Breast epithelium (tissue), 4 donors: ENCODE measurements at regions not wholly inside any gene's neighbourhood (a gene's known extent, or its start where the extent isn't known, plus 50 kb on each side); places are given as distances from the start of the nearest gene placed in this dataset.

ENCODE experiments used
- DNase-seq, 2 donors: peaks; one replicate each; pipeline ENCODE4 v3.0.0-alpha.2; 2019; ENCODE audit warnings: low spot score in 2 of 2
- H3K27ac ChIP-seq, 2 donors: fragments of 200-600 bp; sonication (generic) in 1 of 2; one replicate each; pipeline ENCODE4 v1.5.1; 2016 to 2019; ENCODE audit warnings: mild to moderate bottlenecking in 1 of 2
- H3K27me3 ChIP-seq, 2 donors: fragments of 200-600 bp; sonication (generic) in 1 of 2; one replicate each; pipeline versions ENCODE4 v1.5.1 to v1.6.0; 2017 to 2019; ENCODE audit warnings: control low read depth in 1 of 2, mild to moderate bottlenecking in 1 of 2
- H3K36me3 ChIP-seq: fragments of 200-600 bp; one replicate; pipeline ENCODE4 v1.5.1; 2019
- H3K4me1 ChIP-seq, 2 donors: fragments of 200-600 bp; sonication (generic); one replicate each; pipeline ENCODE4 v1.5.1; 2016 to 2019; ENCODE audit warnings: control low read depth in 1 of 2
- H3K4me3 ChIP-seq, 3 donors: fragments of 200-600 bp; sonication (generic); 1 replicate in 2 of 3; 2 replicates in 1 of 3; pipeline ENCODE4 v1.5.1; 2016 to 2019; ENCODE audit warnings: mild to moderate bottlenecking in 3 of 3, moderate library complexity in 2 of 3
- H3K9me3 ChIP-seq, 2 donors: fragments of 200-600 bp; sonication (generic) in 1 of 2; one replicate each; pipeline ENCODE4 v1.5.1; 2016 to 2019; ENCODE audit warnings: control low read depth in 1 of 2
- CTCF ChIP-seq, 3 donors: fragments of 450-650 bp; IDR thresholded peaks; one replicate each; pipeline ENCODE4 v1.5.1; 2016 to 2017; ENCODE audit warnings: antibody characterized with exemption in 3 of 3, mild to moderate bottlenecking in 3 of 3, moderate library complexity in 3 of 3
- POLR2A ChIP-seq: fragments of 450-650 bp; IDR thresholded peaks from one replicate; pipeline ENCODE4 v1.6.1; 2016; ENCODE audit warnings: antibody characterized with exemption, mild to moderate bottlenecking, moderate library complexity
- POLR2AphosphoS5 ChIP-seq, 3 donors: sonication (generic); formaldehyde crosslinking; IDR thresholded peaks; one replicate each; pipeline ENCODE4 v1.6.1; 2017; ENCODE audit warnings: antibody characterized with exemption in 3 of 3
- intact Hi-C: fragments of 100-400 bp; cut with DNase I; formaldehyde crosslinking; loops from one replicate; pipeline ENCODE4 v1.15.1; 2023; ENCODE audit warnings: low total_unique reads

GRCh38 chr9:16044579-16044881 is 491.7 kb downstream of the CCDC171 start:
- Histone ChIP-seq H3K4me1 (no peaks in the 10 kb centered on the region), H3K36me3 (no peaks in the 10 kb centered on the region), H3K27ac (no peak overlapping the region), H3K27me3 (no peaks in the 10 kb centered on the region), H3K4me3 (no peak overlapping the region), H3K9me3 (no peaks in the 10 kb centered on the region)
- DNase-seq: no peak
- no peak for TF ChIP-seq POLR2AphosphoS5 (IDR thresholded peaks at IDR 0.05)
- intact Hi-C loops: no loop called here

GRCh38 chr9:16045651-16046280 is 492.9 kb downstream of the CCDC171 start:
- intact Hi-C loops: no loop called here
- TF ChIP-seq CTCF (IDR thresholded peaks at IDR 0.05): no peak
- TF ChIP-seq POLR2A: no peak
- no peak for TF ChIP-seq POLR2AphosphoS5 (IDR thresholded peaks at IDR 0.05)
- H3K36me3 ChIP-seq: no peaks in the 10 kb centered on the region
- H3K9me3 ChIP-seq: no peaks in the 10 kb centered on the region
- H3K4me1 ChIP-seq: no peaks in the 10 kb centered on the region
- H3K27ac ChIP-seq: no peak overlapping the region
- no peaks in the 10 kb centered on the region for H3K27me3 ChIP-seq
- no peak overlapping the region for H3K4me3 ChIP-seq
- no peak for DNase-seq

GRCh38 chr9:16046713-16047112 is 493.9 kb downstream of the CCDC171 start:
- intact Hi-C loops: no loop called here
- TF ChIP-seq CTCF (IDR thresholded peaks at IDR 0.05) (no peak), POLR2A (no peak), POLR2AphosphoS5 (IDR thresholded peaks at IDR 0.05) (no peak)
- Histone ChIP-seq H3K4me3 (no peak overlapping the region), H3K27ac (no peak overlapping the region), H3K4me1 (no peaks in the 10 kb centered on the region), H3K27me3 (no peaks in the 10 kb centered on the region), H3K36me3 (no peaks in the 10 kb centered on the region), H3K9me3 (no peaks in the 10 kb centered on the region)
- no peak for DNase-seq

GRCh38 chr9:16048129-16048528 is 495.3 kb downstream of the CCDC171 start:
- no peaks in the 10 kb centered on the region for H3K36me3 ChIP-seq
- H3K27ac ChIP-seq: no peak overlapping the region
- intact Hi-C loops: no loop called here
- no peak overlapping the region for H3K4me3 ChIP-seq
- no peaks in the 10 kb centered on the region for H3K9me3 ChIP-seq
- no peak for DNase-seq
- TF ChIP-seq CTCF (IDR thresholded peaks at IDR 0.05) (no peak), POLR2A (no peak), POLR2AphosphoS5 (IDR thresholded peaks at IDR 0.05) (no peak)
- H3K27me3 ChIP-seq: no peaks in the 10 kb centered on the region
- no peaks in the 10 kb centered on the region for H3K4me1 ChIP-seq

DNA sequence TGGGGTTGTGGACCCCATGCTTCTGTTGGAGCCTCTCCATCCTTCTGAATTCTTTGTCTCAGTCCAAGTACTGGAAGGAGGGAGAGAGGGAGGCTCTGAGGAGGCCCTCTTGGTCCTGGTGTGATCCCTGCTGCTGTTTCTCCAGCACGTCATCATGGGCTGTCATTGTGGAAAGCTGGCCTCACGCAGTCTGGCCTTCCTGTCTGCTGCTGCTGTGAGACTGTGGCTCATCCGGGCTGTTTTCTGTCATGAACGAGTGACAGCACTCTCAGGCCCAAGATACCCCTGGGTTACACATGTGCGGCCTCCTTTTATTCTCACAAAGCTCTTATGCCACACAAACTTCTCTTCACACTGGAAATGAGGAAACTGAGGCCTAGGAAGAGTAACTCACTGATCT is 499.3 kb downstream of the CCDC171 start:
- Histone ChIP-seq H3K4me3 (no peak overlapping the region), H3K27me3 (no peaks in the 10 kb centered on the region), H3K4me1 (no peaks in the 10 kb centered on the region), H3K27ac (no peak overlapping the region), H3K9me3 (no peaks in the 10 kb centered on the region), H3K36me3 (no peaks in the 10 kb centered on the region)
- DNase-seq: no peak
- intact Hi-C loops: no loop called here
- TF ChIP-seq POLR2A (no peak), POLR2AphosphoS5 (IDR thresholded peaks at IDR 0.05) (no peak), CTCF (IDR thresholded peaks at IDR 0.05) (no peak)
